Mesenchymal stem cell (in vitro differentiated cells and primary cell): ENCODE measurements at regions not wholly inside any gene's neighbourhood (a gene's known extent, or its start where the extent isn't known, plus 50 kb on each side); places are given as distances from the start of the nearest gene placed in this dataset.

Experiments
- DNase-seq: peaks from one replicate; pipeline ENCODE4 v3.0.0-alpha.2; 2013
- H2AFZ ChIP-seq: one replicate; pipeline ENCODE4 v1.6.1; 2013; ENCODE audit warnings: low read depth, mild to moderate bottlenecking, control low read depth, inconsistent platforms, low read length, moderate library complexity
- H2AK5ac ChIP-seq: 2 replicates; pipeline ENCODE4 v1.6.1; 2013; ENCODE audit warnings: low read length, moderate library complexity, mild to moderate bottlenecking, inconsistent platforms; ENCODE audit not compliant: severe bottlenecking
- H2BK120ac ChIP-seq: one replicate; pipeline ENCODE4 v1.6.1; 2013; ENCODE audit warnings: low read depth, mild to moderate bottlenecking, inconsistent platforms, low read length, moderate library complexity
- H2BK12ac ChIP-seq, 2 experiments: one replicate each; pipeline ENCODE4 v1.6.1; 2013; ENCODE audit warnings: inconsistent platforms in 2 of 2, low read length in 2 of 2, mild to moderate bottlenecking in 2 of 2, moderate library complexity in 2 of 2, control low read depth in 1 of 2
- H2BK15ac ChIP-seq: one replicate; pipeline ENCODE4 v1.6.1; 2013; ENCODE audit warnings: mild to moderate bottlenecking, low read depth, inconsistent platforms; ENCODE audit not compliant: poor library complexity, severe bottlenecking
- H2BK5ac ChIP-seq: 2 replicates; pipeline ENCODE4 v1.6.1; 2013; ENCODE audit warnings: low read depth, mild to moderate bottlenecking, low read length, control low read depth, inconsistent platforms; ENCODE audit not compliant: poor library complexity, severe bottlenecking
- H3K14ac ChIP-seq, 2 experiments: one replicate each; pipeline ENCODE4 v1.6.1; 2013; ENCODE audit warnings: inconsistent platforms in 2 of 2, low read length in 2 of 2, control low read depth in 1 of 2, mild to moderate bottlenecking in 1 of 2, moderate library complexity in 1 of 2
- H3K18ac ChIP-seq, 2 experiments: one replicate each; pipeline ENCODE4 v1.6.1; 2013; ENCODE audit warnings: inconsistent platforms in 2 of 2, low read length in 2 of 2, control low read depth in 1 of 2, low read depth in 1 of 2, mild to moderate bottlenecking in 1 of 2
- H3K23ac ChIP-seq, 2 experiments: one replicate each; pipeline ENCODE4 v1.6.1; 2013; ENCODE audit warnings: inconsistent platforms in 2 of 2, low read length in 2 of 2, mild to moderate bottlenecking in 2 of 2, moderate library complexity in 2 of 2, control low read depth in 1 of 2
- H3K27ac ChIP-seq: 2 replicates; pipeline ENCODE4 v1.5.1; 2013; ENCODE audit warnings: mild to moderate bottlenecking, moderate library complexity, low read length, control low read depth, inconsistent platforms; ENCODE audit not compliant: poor library complexity, severe bottlenecking
- H3K27me3 ChIP-seq, 2 experiments: 2 replicates each; pipeline versions ENCODE4 v1.6.1 to v1.7.0; 2013; ENCODE audit warnings: low read length in 2 of 2, mild to moderate bottlenecking in 2 of 2, moderate library complexity in 2 of 2, control low read depth in 1 of 2, inconsistent platforms in 1 of 2; ENCODE audit not compliant: control insufficient read depth in 1 of 2, insufficient read depth in 1 of 2
- H3K36me3 ChIP-seq, 2 experiments: 2 replicates each; pipeline versions ENCODE4 v1.6.1 to v1.7.0; 2013; ENCODE audit warnings: low read length in 2 of 2, control low read depth in 1 of 2, inconsistent platforms in 1 of 2, low read depth in 1 of 2, mild to moderate bottlenecking in 1 of 2; ENCODE audit not compliant: insufficient read depth in 2 of 2, control insufficient read depth in 1 of 2
- H3K4ac ChIP-seq, 2 experiments: one replicate each; pipeline ENCODE4 v1.6.1; 2013; ENCODE audit warnings: inconsistent platforms in 2 of 2, low read length in 2 of 2, mild to moderate bottlenecking in 2 of 2, moderate library complexity in 2 of 2, control low read depth in 1 of 2, low read depth in 1 of 2
- H3K4me1 ChIP-seq: 2 replicates; pipeline ENCODE4 v1.6.1; 2013; ENCODE audit warnings: low read depth, low read length, control low read depth; ENCODE audit not compliant: control insufficient read depth, insufficient read depth
- H3K4me2 ChIP-seq: 2 replicates; pipeline ENCODE4 v1.6.1; 2013; ENCODE audit warnings: low read length, mild to moderate bottlenecking, inconsistent platforms; ENCODE audit not compliant: poor library complexity, severe bottlenecking
- H3K4me3 ChIP-seq, 2 experiments: 2 replicates each; pipeline versions ENCODE4 v1.5.1 to v1.7.0; 2013; ENCODE audit warnings: low read length in 2 of 2, mild to moderate bottlenecking in 2 of 2, control low read depth in 1 of 2, low read depth in 1 of 2; ENCODE audit not compliant: insufficient read depth in 1 of 2
- H3K79me1 ChIP-seq: replicated peaks from 2 replicates; pipeline ENCODE4 v1.6.1; 2013; ENCODE audit warnings: mild to moderate bottlenecking, control low read depth, low read length, inconsistent platforms; ENCODE audit not compliant: poor library complexity, severe bottlenecking
- H3K9ac ChIP-seq: 2 replicates; pipeline ENCODE4 v1.7.0; 2013; ENCODE audit warnings: mild to moderate bottlenecking, low read length, moderate library complexity
- H3K9me3 ChIP-seq: 2 replicates; pipeline ENCODE4 v1.7.0; 2013; ENCODE audit warnings: mild to moderate bottlenecking, low read length; ENCODE audit not compliant: control insufficient read depth
- H4K8ac ChIP-seq: one replicate; pipeline ENCODE4 v1.6.1; 2013; ENCODE audit warnings: inconsistent platforms, mild to moderate bottlenecking, low read length, moderate library complexity
- H4K91ac ChIP-seq: one replicate; pipeline ENCODE4 v1.6.1; 2013; ENCODE audit warnings: mild to moderate bottlenecking, low read length, inconsistent platforms
- WGBS: methylation state at CpG from one replicate; pipeline ENCODE4 v1.1.7; 2013; ENCODE audit warnings: mixed read lengths; 5-methylcytosine and 5-hydroxymethylcytosine counted together

GRCh38 chr13:103961784-103962183 lies 895.6 kb upstream of the SLC10A2 start:
- no peaks in the 10 kb centered on the region for H3K79me1 ChIP-seq
- H3K9ac ChIP-seq = no peak overlapping the region
- no peak overlapping the region for H2AFZ ChIP-seq
- H2BK120ac ChIP-seq = no peak overlapping the region
- no peak overlapping the region for H2BK12ac ChIP-seq
- no peaks in the 10 kb centered on the region for H3K4me1 ChIP-seq
- no peak overlapping the region for H3K27ac ChIP-seq
- no peak for DNase-seq
- no peak overlapping the region for H4K8ac ChIP-seq
- no peak overlapping the region for H2BK15ac ChIP-seq
- 100% methylated on average over 2 of the region's 2 CpGs for WGBS
- no peak overlapping the region for H3K4ac ChIP-seq
- H3K14ac ChIP-seq = no peak overlapping the region
- H3K36me3 ChIP-seq = no peaks in the 10 kb centered on the region
- no peaks in the 10 kb centered on the region for H3K9me3 ChIP-seq
- no peak overlapping the region for H3K4me3 ChIP-seq
- H3K4me2 ChIP-seq = no peak overlapping the region
- H3K23ac ChIP-seq = no peak overlapping the region
- no peak overlapping the region for H2BK5ac ChIP-seq
- H2AK5ac ChIP-seq = no peak overlapping the region
- no peak overlapping the region for H3K18ac ChIP-seq
- H4K91ac ChIP-seq = no peak overlapping the region
- H3K27me3 ChIP-seq = no peaks in the 10 kb centered on the region

GRCh38 chr13:103961129-103961528 lies 894.9 kb upstream of the SLC10A2 start:
- H2BK15ac ChIP-seq = no peak overlapping the region
- no peak overlapping the region for H2BK5ac ChIP-seq
- no peaks in the 10 kb centered on the region for H3K36me3 ChIP-seq
- no peak overlapping the region for H4K91ac ChIP-seq
- no peak overlapping the region for H3K9ac ChIP-seq
- no peak overlapping the region for H3K27ac ChIP-seq
- no peak overlapping the region for H2AFZ ChIP-seq
- no peak overlapping the region for H3K18ac ChIP-seq
- no peaks in the 10 kb centered on the region for H3K27me3 ChIP-seq
- H3K4me2 ChIP-seq = no peak overlapping the region
- H2AK5ac ChIP-seq = no peak overlapping the region
- no peaks in the 10 kb centered on the region for H3K4me1 ChIP-seq
- no peak for DNase-seq
- no peak overlapping the region for H3K4me3 ChIP-seq
- no peak overlapping the region for H3K4ac ChIP-seq
- H3K79me1 ChIP-seq = no peaks in the 10 kb centered on the region
- H3K9me3 ChIP-seq = no peaks in the 10 kb centered on the region
- H3K14ac ChIP-seq = no peak overlapping the region
- no peak overlapping the region for H2BK120ac ChIP-seq
- H3K23ac ChIP-seq = no peak overlapping the region
- no peak overlapping the region for H2BK12ac ChIP-seq
- no peak overlapping the region for H4K8ac ChIP-seq

GRCh38 chr13:103960001-103960400 lies 893.8 kb upstream of the SLC10A2 start:
- Histone ChIP-seq H2BK120ac (no peak overlapping the region), H2AK5ac (no peak overlapping the region), H2BK5ac (no peak overlapping the region), H3K14ac (no peak overlapping the region), H2BK12ac (no peak overlapping the region), H3K79me1 (no peaks in the 10 kb centered on the region), H3K27ac (no peak overlapping the region), H4K8ac (no peak overlapping the region), H3K9ac (no peak overlapping the region), H3K9me3 (peaks cover 8% of the 10 kb centered on the region), H3K4me1 (no peaks in the 10 kb centered on the region), H3K4ac (no peak overlapping the region), H4K91ac (no peak overlapping the region), H3K36me3 (no peaks in the 10 kb centered on the region), H3K18ac (no peak overlapping the region), H2BK15ac (no peak overlapping the region), H2AFZ (no peak overlapping the region), H3K27me3 (no peaks in the 10 kb centered on the region), H3K23ac (no peak overlapping the region), H3K4me2 (no peak overlapping the region), H3K4me3 (no peak overlapping the region)
- no peak for DNase-seq

- Histone ChIP-seq H2AK5ac (no peak overlapping the region), H4K8ac (no peak overlapping the region), H3K4me2 (no peak overlapping the region), H4K91ac (no peak overlapping the region), H3K36me3 (no peaks in the 10 kb centered on the region), H3K27ac (no peak overlapping the region), H3K4me1 (no peaks in the 10 kb centered on the region), H3K9me3 (peaks cover 9% of the 10 kb centered on the region), H2AFZ (no peak overlapping the region), H2BK5ac (no peak overlapping the region), H3K9ac (no peak overlapping the region), H3K79me1 (no peaks in the 10 kb centered on the region), H3K4ac (no peak overlapping the region), H2BK12ac (no peak overlapping the region), H3K4me3 (no peak overlapping the region), H3K14ac (no peak overlapping the region), H3K23ac (no peak overlapping the region), H2BK120ac (no peak overlapping the region), H3K27me3 (no peaks in the 10 kb centered on the region), H3K18ac (no peak overlapping the region), H2BK15ac (no peak overlapping the region)
- no peak for DNase-seq
- 100% methylated on average over 2 of the region's 2 CpGs for WGBS
Observed at GRCh38 chr13:103958691-103959090, 892.5 kb upstream of the SLC10A2 start.
